GM21423 (cell line): ENCODE measurements at regions not wholly inside any gene's neighbourhood (a gene's known extent, or its start where the extent isn't known, plus 50 kb on each side); places are given as distances from the start of the nearest gene placed in this dataset.
"Not testable (repeated sequence)": the region's sequence is repeated elsewhere in the genome, so short reads cannot be mapped to it uniquely, and the experiment has no call there.

Experiments used
- ATAC-seq: cut with Tn5 transposase; IDR thresholded peaks from one replicate; pipeline ENCODE4 v1.9.1; 2021; ENCODE audit warnings: mild to moderate bottlenecking, moderate library complexity; ENCODE audit not compliant: unreplicated experiment

GRCh38 chr4:121616449-121616848 is 80.3 kb downstream of the ANXA5 start:
- not testable (repeated sequence) for ATAC-seq

GRCh38 chr4:121614101-121614500 is 82.7 kb downstream of the ANXA5 start:
- no peak for ATAC-seq

- no peak for ATAC-seq
These were observed 97.7 kb downstream of the ANXA5 start for GRCh38 chr4:121599049-121599448.

GRCh38 chr4:121597346-121597934 is 99.3 kb downstream of the ANXA5 start:
- ATAC-seq = no peak

GRCh38 chr4:121594796-121595526 is 101.8 kb downstream of the ANXA5 start:
- no peak for ATAC-seq

- no peak for ATAC-seq
These were observed 103.0 kb downstream of the ANXA5 start for GRCh38 chr4:121593760-121594159.

GRCh38 chr4:121592257-121592656 is 104.5 kb downstream of the ANXA5 start:
- ATAC-seq = not testable (repeated sequence)

- ATAC-seq = no peak
These were observed 111.9 kb downstream of the ANXA5 start for GRCh38 chr4:121584836-121585235.

- no peak for ATAC-seq
These were observed 113.4 kb downstream of the ANXA5 start for GRCh38 chr4:121583396-121583795.

- no peak for ATAC-seq
These were observed 114.5 kb downstream of the ANXA5 start for GRCh38 chr4:121582296-121582695.

GRCh38 chr4:121575392-121575791 is 121.4 kb downstream of the ANXA5 start:
- ATAC-seq = not testable (repeated sequence)

- no peak for ATAC-seq
These were observed 122.2 kb downstream of the ANXA5 start for GRCh38 chr4:121574618-121575017.

- no peak for ATAC-seq
These were observed 129.0 kb downstream of the ANXA5 start for GRCh38 chr4:121567748-121568147.

GRCh38 chr4:121564840-121565375 is 131.9 kb downstream of the ANXA5 start:
- ATAC-seq = no peak

- no peak for ATAC-seq
These were observed 134.0 kb downstream of the ANXA5 start for GRCh38 chr4:121562811-121563210.

GRCh38 chr4:121555315-121556107 is 141.3 kb downstream of the ANXA5 start:
- no peak for ATAC-seq

- ATAC-seq = no peak
These were observed 142.4 kb downstream of the ANXA5 start for GRCh38 chr4:121554382-121554781.

GRCh38 chr4:121551881-121552280 is 144.9 kb downstream of the ANXA5 start:
- ATAC-seq = no peak

GRCh38 chr4:121551271-121551670 is 145.5 kb downstream of the ANXA5 start:
- ATAC-seq = no peak

GRCh38 chr4:121541696-121542095 is 155.1 kb downstream of the ANXA5 start:
- ATAC-seq = no peak

GRCh38 chr4:121535351-121535750 is 154.5 kb upstream of the QRFPR start:
- ATAC-seq = no peak

GRCh38 chr4:121534187-121534586 is 153.4 kb upstream of the QRFPR start:
- ATAC-seq = no peak
